K562 (cell line): ENCODE measurements at regions not wholly inside any gene's neighbourhood (a gene's known extent, or its start where the extent isn't known, plus 50 kb on each side); places are given as distances from the start of the nearest gene placed in this dataset.

Source experiments
- ATAC-seq: fragments of 200-7000 bp; cut with Tn5 transposase; 3 replicates; pipeline ENCODE4 v1.9.1; 2020; ENCODE audit warnings: moderate library complexity
- BruUV-seq: library from RNA; stranded (reverse); fragments of 400-500 nt; replicated peaks from 2 replicates; lab custom pipeline; 2021; lab: Mats Ljungman, UMichigan
- CTCF ChIA-PET: fragments of 300-600 bp; formaldehyde crosslinking; extraction: SDS; loops from one replicate; lab custom pipeline; 2021; ENCODE audit warnings: low intra/inter-chr PET ratio; lab: Yijun Ruan, JAX
- POLR2A ChIA-PET: fragments of 300-600, 350-650 bp; sonication (Branson Sonifier 250); formaldehyde crosslinking; extraction: SDS; loops from one replicate; lab custom pipeline; 2021; ENCODE audit warnings: antibody characterized with exemption, inconsistent platforms; lab: Yijun Ruan, JAX
- DNase-seq, 4 experiments: peaks; one replicate each; pipeline versions ENCODE4 v3.0.0 to v3.0.0-alpha.2; 2011 to 2018; ENCODE audit warnings: low spot score in 3 of 4, mixed read lengths in 3 of 4; ENCODE audit errors: extremely low read depth in 1 of 4
- FAIRE-seq: peaks from 2 replicates; lab custom pipeline; 2011; peaks lifted over from hg19 to GRCh38; lab: Jason Lieb, UNC
- H2AFZ ChIP-seq: 2 replicates; pipeline ENCODE4 v1.6.0; 2011; ENCODE audit warnings: low read depth, low read length, control low read depth, inconsistent platforms
- H3K27ac ChIP-seq: fragments of 200-600 bp; 3 replicates; pipeline ENCODE4 v1.8.0; 2011; ENCODE audit warnings: low read depth, mild to moderate bottlenecking, control low read depth, inconsistent platforms, low read length, moderate library complexity, mixed read lengths; ENCODE audit errors: extremely low read depth
- H3K27me3 ChIP-seq, 2 experiments: fragments of 300-600 bp in 1 of 2; 2 replicates in 1 of 2; 3 replicates in 1 of 2; pipeline versions ENCODE4 v1.6.0 to v1.8.0; 2011; ENCODE audit warnings: inconsistent platforms in 2 of 2, low read length in 2 of 2, mild to moderate bottlenecking in 1 of 2, mixed read lengths in 1 of 2, moderate library complexity in 1 of 2; ENCODE audit not compliant: control insufficient read depth in 2 of 2, insufficient read depth in 2 of 2
- H3K36me3 ChIP-seq: fragments of 300-600 bp; 3 replicates; pipeline ENCODE4 v1.8.0; 2011; ENCODE audit warnings: mild to moderate bottlenecking, low read length, inconsistent platforms; ENCODE audit not compliant: control insufficient read depth, insufficient read depth
- H3K4me1 ChIP-seq, 2 experiments: fragments of 200-600 bp in 1 of 2; replicated peaks in 1 of 2; 2 replicates in 1 of 2; 3 replicates in 1 of 2; pipeline versions ENCODE4 v1.5.1 to v1.8.0; 2011; ENCODE audit warnings: inconsistent platforms in 2 of 2, low read length in 2 of 2, mild to moderate bottlenecking in 1 of 2, mixed read lengths in 1 of 2, moderate library complexity in 1 of 2; ENCODE audit not compliant: control insufficient read depth in 2 of 2, insufficient read depth in 2 of 2
- H3K4me2 ChIP-seq: 2 replicates; pipeline ENCODE4 v1.6.1; 2011; ENCODE audit warnings: low read length, control low read depth, inconsistent platforms, mixed read lengths; ENCODE audit not compliant: insufficient read depth
- H3K4me3 ChIP-seq: fragments of 200-600 bp; sonication (generic), shearing (Covaris generic); 2 replicates; pipeline ENCODE4 v1.5.1; 2016; ENCODE audit warnings: control low read depth, inconsistent platforms
- H3K79me2 ChIP-seq: fragments of 200-600 bp; 3 replicates; pipeline ENCODE4 v1.8.0; 2011; ENCODE audit warnings: low read length, inconsistent platforms; ENCODE audit not compliant: control insufficient read depth, insufficient read depth
- H3K9ac ChIP-seq, 2 experiments: 2 replicates each; pipeline versions ENCODE4 v1.6.0 to v1.6.1; 2011; ENCODE audit warnings: low read depth in 2 of 2, low read length in 2 of 2, control low read depth in 1 of 2, inconsistent platforms in 1 of 2, mild to moderate bottlenecking in 1 of 2, mixed read lengths in 1 of 2; ENCODE audit not compliant: insufficient read depth in 1 of 2
- H3K9me1 ChIP-seq: one replicate; pipeline ENCODE4 v1.6.0; 2011; ENCODE audit warnings: inconsistent platforms, mild to moderate bottlenecking, low read length, moderate library complexity; ENCODE audit not compliant: control insufficient read depth, insufficient read depth
- H3K9me3 ChIP-seq: replicated peaks from 2 replicates; pipeline ENCODE4 v1.5.1; 2011; ENCODE audit warnings: low read depth, low read length, inconsistent platforms; ENCODE audit not compliant: control insufficient read depth, insufficient read depth
- H4K20me1 ChIP-seq: replicated peaks from 2 replicates; pipeline ENCODE4 v1.6.1; 2011; ENCODE audit warnings: low read length, inconsistent platforms, mixed read lengths; ENCODE audit not compliant: control insufficient read depth, insufficient read depth
- DDX20 ChIP-seq: fragments of 450-650 bp; IDR thresholded peaks from 2 replicates; pipeline ENCODE4 v1.6.1; 2016; ENCODE audit warnings: missing genetic modification characterization, low read depth, mild to moderate bottlenecking, missing compliant biosample characterization, moderate library complexity
- DNMT1 ChIP-seq: fragments of 450-650 bp; IDR thresholded peaks from 2 replicates; pipeline ENCODE4 v1.6.1; 2016; ENCODE audit warnings: antibody characterized with exemption, mild to moderate bottlenecking
- NCOA2 ChIP-seq, 2 experiments: fragments of 450-650 bp; IDR thresholded peaks; 2 replicates each; pipeline ENCODE4 v1.6.1; 2018; ENCODE audit warnings: mild to moderate bottlenecking in 2 of 2, moderate library complexity in 1 of 2; ENCODE audit not compliant: partially characterized antibody in 2 of 2
- PCBP1 ChIP-seq: fragments of 200-400 bp; formaldehyde crosslinking; IDR thresholded peaks from 2 replicates; pipeline ENCODE4 v1.6.1; 2018; ENCODE audit warnings: mild to moderate bottlenecking, low read depth, low read length; ENCODE audit not compliant: poor library complexity, severe bottlenecking
- POLR2A ChIP-seq: fragments of 450-650 bp; conservative IDR thresholded peaks from 2 replicates; pipeline ENCODE4 v1.6.1; 2016
- PURB ChIP-seq: sonication (generic); formaldehyde crosslinking; IDR thresholded peaks from 2 replicates; pipeline ENCODE4 v1.9.0; 2021; ENCODE audit warnings: low read depth, mild to moderate bottlenecking, missing genetic modification reagents
- SMARCE1 ChIP-seq: fragments of 450-650 bp; IDR thresholded peaks from 2 replicates; pipeline ENCODE4 v1.7.1; 2016; ENCODE audit warnings: mild to moderate bottlenecking
- SUPT5H ChIP-seq: fragments of 450-650 bp; IDR thresholded peaks from 2 replicates; pipeline ENCODE4 v1.6.1; 2016
- ZNF134 ChIP-seq: fragments of 250-450 bp; sonication (Bioruptor Pico); conservative IDR thresholded peaks from 2 replicates; pipeline ENCODE4 v1.4.0; 2020
- ZNF239 ChIP-seq: fragments of 250-450 bp; sonication (Bioruptor Pico); IDR thresholded peaks from 2 replicates; pipeline ENCODE4 v1.4.0; 2020; ENCODE audit warnings: mild to moderate bottlenecking
- ZSCAN29 ChIP-seq: fragments of 450-650 bp; IDR thresholded peaks from 2 replicates; pipeline ENCODE4 v1.6.1; 2017
- WGBS: fragments of 100-300 bp; shearing (Covaris generic); methylation state at CpG from one replicate; pipeline ENCODE4 v1.1.6; 2016; ENCODE audit warnings: low coverage, mixed read lengths; ENCODE audit not compliant: insufficient coverage; ENCODE audit errors: missing lambda C conversion rate; 5-methylcytosine and 5-hydroxymethylcytosine counted together
- in situ Hi-C: fragments of 300-500 bp; cut with MboI; formaldehyde crosslinking; loops from 4 replicates; pipeline ENCODE4 v1.15.0; 2018; ENCODE audit warnings: inconsistent platforms, mixed read lengths
- intact Hi-C: fragments of 100-400 bp; cut with micrococcal nuclease; formaldehyde crosslinking; loops from 2 replicates; pipeline ENCODE4 v1.14.2; 2022
- TF ChIP-seq, protein P1 (sequence below): fragments of 250-450 bp; sonication (Bioruptor Pico); IDR thresholded peaks from 2 replicates; pipeline ENCODE4 v1.5.0; 2020; ENCODE audit warnings: mild to moderate bottlenecking, borderline replicate concordance
- TF ChIP-seq, protein P2 (sequence below): fragments of 250-450 bp; sonication (Bioruptor Pico); IDR thresholded peaks from 2 replicates; pipeline ENCODE4 v1.8.0; 2022; ENCODE audit warnings: moderate library complexity, mild to moderate bottlenecking, inconsistent platforms

DNA sequence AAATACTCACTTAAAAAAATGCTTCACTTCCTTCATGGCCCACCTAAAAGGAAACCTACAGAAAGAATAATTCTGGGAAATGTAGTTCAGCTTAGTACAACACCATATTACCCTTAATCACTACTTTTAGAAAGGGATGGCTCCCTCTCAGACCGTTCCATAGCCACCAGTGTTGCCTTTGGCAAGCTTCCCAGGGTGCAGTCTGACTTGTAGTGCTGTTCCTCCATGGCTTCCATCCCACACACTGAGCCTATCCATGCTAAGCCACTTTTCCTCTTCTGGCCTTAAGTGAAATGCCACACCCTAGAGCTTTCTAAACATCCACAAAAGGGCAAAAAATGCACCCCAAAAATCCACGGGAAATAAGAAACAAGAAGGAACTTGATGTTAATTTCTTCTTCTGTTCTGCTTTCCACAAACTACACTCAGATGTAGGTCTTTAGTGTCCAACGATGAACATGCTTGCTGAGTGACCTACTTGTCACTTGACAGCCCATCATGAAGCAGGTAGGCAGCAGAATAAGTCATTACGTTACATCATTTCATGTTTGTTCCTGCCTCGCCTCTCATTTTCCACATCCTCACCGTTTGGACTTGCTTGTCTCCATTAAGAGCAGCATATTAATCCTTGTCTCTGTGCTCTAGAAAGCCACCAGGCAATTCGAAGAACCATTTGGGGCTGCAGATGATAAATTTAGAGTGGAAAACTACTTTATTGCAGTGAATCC is 391.1 kb upstream of the GRAMD2B start:
- Histone ChIP-seq H3K27me3 (no peaks in the 10 kb centered on the region), H4K20me1 (no peaks in the 10 kb centered on the region), H3K9me3 (no peaks in the 10 kb centered on the region; the same call in 1 of the 2 replicates), H3K4me1 (no peaks in the 10 kb centered on the region), H3K4me3 (no peak overlapping the region), H3K9ac (no peak overlapping the region), H2AFZ (no peak overlapping the region), H3K9me1 (no peaks in the 10 kb centered on the region), H3K4me2 (no peak overlapping the region), H3K36me3 (no peaks in the 10 kb centered on the region), H3K27ac (no peak overlapping the region), H3K79me2 (no peaks in the 10 kb centered on the region)
- ChIA-PET CTCF (no interaction called here), POLR2A (interaction anchor here (0.6 kb wide), 1 partner anchor 16 kb away, joined by 5 read pairs; no protein-coding TSS in a partner anchor)
- DNase-seq (no peak), FAIRE-seq (no peak), ATAC-seq (no peak)
- intact Hi-C loops (no loop called here), in situ Hi-C loops (no loop called here)
- WGBS = 3% methylated on average over 7 of the region's 7 CpGs
- BruUV-seq = no TSS peak
- TF ChIP-seq NCOA2 (IDR thresholded peaks at IDR 0.05; ENCODE audit: partially characterized antibody in 2 of 2) (no peak), ZNF134 (no peak), POLR2A (no peak), DNMT1 (no peak), SMARCE1 (no peak), DDX20 (tag) (no peak), PURB (CRISPR knock-in tag) (no peak), ZNF239 (no peak), PCBP1 (no peak), ZSCAN29 (no peak), SUPT5H (no peak)
- TF ChIP-seq, protein P1, sequence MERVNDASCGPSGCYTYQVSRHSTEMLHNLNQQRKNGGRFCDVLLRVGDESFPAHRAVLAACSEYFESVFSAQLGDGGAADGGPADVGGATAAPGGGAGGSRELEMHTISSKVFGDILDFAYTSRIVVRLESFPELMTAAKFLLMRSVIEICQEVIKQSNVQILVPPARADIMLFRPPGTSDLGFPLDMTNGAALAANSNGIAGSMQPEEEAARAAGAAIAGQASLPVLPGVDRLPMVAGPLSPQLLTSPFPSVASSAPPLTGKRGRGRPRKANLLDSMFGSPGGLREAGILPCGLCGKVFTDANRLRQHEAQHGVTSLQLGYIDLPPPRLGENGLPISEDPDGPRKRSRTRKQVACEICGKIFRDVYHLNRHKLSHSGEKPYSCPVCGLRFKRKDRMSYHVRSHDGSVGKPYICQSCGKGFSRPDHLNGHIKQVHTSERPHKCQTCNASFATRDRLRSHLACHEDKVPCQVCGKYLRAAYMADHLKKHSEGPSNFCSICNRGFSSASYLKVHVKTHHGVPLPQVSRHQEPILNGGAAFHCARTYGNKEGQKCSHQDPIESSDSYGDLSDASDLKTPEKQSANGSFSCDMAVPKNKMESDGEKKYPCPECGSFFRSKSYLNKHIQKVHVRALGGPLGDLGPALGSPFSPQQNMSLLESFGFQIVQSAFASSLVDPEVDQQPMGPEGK (CRISPR knock-in tag) = no peak
- TF ChIP-seq, protein P2, sequence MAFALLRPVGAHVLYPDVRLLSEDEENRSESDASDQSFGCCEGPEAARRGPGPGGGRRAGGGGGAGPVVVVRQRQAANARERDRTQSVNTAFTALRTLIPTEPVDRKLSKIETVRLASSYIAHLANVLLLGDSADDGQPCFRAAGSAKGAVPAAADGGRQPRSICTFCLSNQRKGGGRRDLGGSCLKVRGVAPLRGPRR = no peak
